ENCODE measurements at regions not wholly inside any gene's neighbourhood (a gene's known extent, or its start where the extent isn't known, plus 50 kb on each side); places are given as distances from the start of the nearest gene placed in this dataset.

DNA sequence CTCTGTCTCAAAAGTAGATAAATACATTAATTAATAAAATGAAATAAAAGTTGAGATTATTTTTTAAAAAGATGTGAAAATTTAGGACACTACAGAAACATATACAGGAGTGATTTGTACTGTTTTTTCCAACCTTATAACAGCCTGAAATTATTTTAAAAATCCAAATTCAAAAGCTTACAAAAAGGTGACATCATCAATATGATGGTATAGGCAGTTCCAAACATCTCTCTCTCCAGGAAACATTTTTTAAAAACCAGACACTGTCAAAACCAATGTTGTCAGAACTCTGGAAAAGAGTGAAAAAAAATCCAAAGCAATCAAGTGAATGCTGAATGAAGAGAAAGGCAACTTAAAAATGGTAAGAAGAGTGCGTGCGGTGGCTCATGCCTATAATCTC is 76.7 kb downstream of the HHEX start:
- TF ChIP-seq NFRKB (IDR thresholded peaks at IDR 0.05) (no peak), ARNT (IDR thresholded peaks at IDR 0.05) (no peak), FOXK2 (IDR thresholded peaks at IDR 0.05) (no peak), TARDBP (IDR thresholded peaks at IDR 0.05) (no peak), ELF4 (IDR thresholded peaks at IDR 0.05) (no peak), FOXM1 (IDR thresholded peaks at IDR 0.05; ENCODE audit: borderline replicate concordance) (no peak), FOXA1 (IDR thresholded peaks at IDR 0.05) (no peak), SP1 (IDR thresholded peaks at IDR 0.05) (no peak), CTBP1 (IDR thresholded peaks at IDR 0.05; ENCODE audit: borderline replicate concordance) (no peak), BHLHE40 (IDR thresholded peaks at IDR 0.05; ENCODE audit: borderline replicate concordance) (no peak)
